PFSK-1 (cell line): ENCODE measurements at regions not wholly inside any gene's neighbourhood (a gene's known extent, or its start where the extent isn't known, plus 50 kb on each side); places are given as distances from the start of the nearest gene placed in this dataset.

Experiments
- FOXP2 ChIP-seq: optimal IDR thresholded peaks from 2 replicates; pipeline ENCODE3; 2011; ENCODE audit warnings: borderline replicate concordance, control low read depth, inconsistent platforms; ENCODE audit not compliant: insufficient read depth; ENCODE audit errors: extremely low read length, extremely low read depth
- POLR2AphosphoS5 ChIP-seq: IDR thresholded peaks from 2 replicates; pipeline ENCODE4 v1.6.1; 2012; ENCODE audit warnings: low read depth, mild to moderate bottlenecking, control low read depth, low read length, moderate library complexity
- REST ChIP-seq, 2 experiments: IDR thresholded peaks; 2 replicates each; pipeline versions ENCODE4 v1.6.1 to v1.8.0; 2011 to 2012; ENCODE audit warnings: low read depth in 2 of 2, low read length in 2 of 2, control low read depth in 1 of 2, inconsistent platforms in 1 of 2, mild to moderate bottlenecking in 1 of 2, moderate library complexity in 1 of 2; ENCODE audit not compliant: insufficient read depth in 1 of 2
- SIN3A ChIP-seq: IDR thresholded peaks from 2 replicates; pipeline ENCODE4 v1.6.1; 2012; ENCODE audit warnings: mild to moderate bottlenecking, low read length, moderate library complexity, borderline replicate concordance; ENCODE audit not compliant: insufficient read depth
- TAF1 ChIP-seq: IDR thresholded peaks from 2 replicates; pipeline ENCODE4 v1.6.1; 2012; ENCODE audit warnings: low read length, control low read depth, borderline replicate concordance; ENCODE audit not compliant: insufficient read depth

- no peak for TF ChIP-seq REST (IDR thresholded peaks at IDR 0.05; ENCODE audit: insufficient read depth in 1 of 2, low read depth in 2 of 2, low read length in 2 of 2)
- TF ChIP-seq SIN3A = no peak
- no peak for TF ChIP-seq TAF1
- no peak for TF ChIP-seq POLR2AphosphoS5
- TF ChIP-seq FOXP2 = no peak
These were observed 498.7 kb upstream of the SPRED2 start for GRCh38 chr2:65931056-65931455.
